Smooth muscle cell (in vitro differentiated cells): ENCODE measurements at regions not wholly inside any gene's neighbourhood (a gene's known extent, or its start where the extent isn't known, plus 50 kb on each side); places are given as distances from the start of the nearest gene placed in this dataset.

Experiments
- DNase-seq: peaks from one replicate; lab custom pipeline; 2025; ENCODE audit not compliant: unreplicated experiment; lab: John Stamatoyannopoulos, UW
- H2AFZ ChIP-seq: fragments of 200-600 bp; sonication (generic); 2 replicates; pipeline ENCODE4 v1.6.0; 2016; ENCODE audit warnings: antibody characterized with exemption, low read depth, mild to moderate bottlenecking
- H3F3A ChIP-seq: fragments of 200-600 bp; sonication (generic); 2 replicates; pipeline ENCODE4 v1.6.0; 2017; ENCODE audit warnings: antibody characterized with exemption, low read depth
- H3K27ac ChIP-seq: fragments of 200-600 bp; sonication (generic); 2 replicates; pipeline ENCODE4 v1.5.1; 2016; ENCODE audit warnings: low read depth, mild to moderate bottlenecking
- H3K27me3 ChIP-seq: fragments of 200-600 bp; sonication (generic); 2 replicates; pipeline ENCODE4 v1.6.1; 2016; ENCODE audit warnings: low read depth, mild to moderate bottlenecking
- H3K36me3 ChIP-seq: fragments of 200-600 bp; sonication (generic); 2 replicates; pipeline ENCODE4 v1.5.1; 2016; ENCODE audit warnings: low read depth
- H3K4me1 ChIP-seq: fragments of 200-600 bp; sonication (generic); 2 replicates; pipeline ENCODE4 v1.5.1; 2016; ENCODE audit warnings: low read depth
- H3K4me2 ChIP-seq: fragments of 200-600 bp; sonication (generic); 2 replicates; pipeline ENCODE4 v1.6.0; 2016; ENCODE audit warnings: mild to moderate bottlenecking
- H3K4me3 ChIP-seq: fragments of 200-600 bp; sonication (generic); 2 replicates; pipeline ENCODE4 v1.5.1; 2016; ENCODE audit warnings: mild to moderate bottlenecking
- H3K79me2 ChIP-seq: fragments of 200-600 bp; sonication (generic); 2 replicates; pipeline ENCODE4 v1.6.0; 2016; ENCODE audit warnings: low read depth, mild to moderate bottlenecking
- H3K9ac ChIP-seq: fragments of 200-600 bp; sonication (generic); 2 replicates; pipeline ENCODE4 v1.6.0; 2016; ENCODE audit warnings: low read depth
- H3K9me3 ChIP-seq: fragments of 200-600 bp; sonication (generic); replicated peaks from 2 replicates; pipeline ENCODE4 v1.5.1; 2016; ENCODE audit warnings: low read depth
- H4K20me1 ChIP-seq: fragments of 200-600 bp; sonication (generic); 2 replicates; pipeline ENCODE4 v1.6.0; 2016; ENCODE audit warnings: low read depth
- CTCF ChIP-seq: fragments of 200-600 bp; sonication (generic); IDR thresholded peaks from 2 replicates; pipeline ENCODE4 v1.5.1; 2017; ENCODE audit warnings: borderline replicate concordance, mild to moderate bottlenecking, antibody characterized with exemption; ENCODE audit not compliant: insufficient read depth, poor library complexity, severe bottlenecking
- WGBS: methylation state at CpG from one replicate; pipeline ENCODE4 v1.1.7; 2016; ENCODE audit warnings: low lambda C conversion rate; 5-methylcytosine and 5-hydroxymethylcytosine counted together

- Histone ChIP-seq H3K9me3 (no peaks in the 10 kb centered on the region), H2AFZ (no peak overlapping the region), H3K36me3 (no peaks in the 10 kb centered on the region), H3K27ac (no peak overlapping the region), H3K4me1 (no peaks in the 10 kb centered on the region), H3K4me2 (no peak overlapping the region), H3F3A (no peaks in the 10 kb centered on the region), H3K79me2 (no peaks in the 10 kb centered on the region), H3K27me3 (no peaks in the 10 kb centered on the region), H3K9ac (no peak overlapping the region), H4K20me1 (no peaks in the 10 kb centered on the region), H3K4me3 (no peak overlapping the region)
- DNase-seq = no peak
- TF ChIP-seq CTCF = no peak
- WGBS = 80% methylated on average over 1 of the region's 1 CpG
Measured at GRCh38 chr5:105762728-105763127, 1908.0 kb downstream of the EFNA5 start.

- H2AFZ ChIP-seq = no peak overlapping the region
- no peaks in the 10 kb centered on the region for H3K27me3 ChIP-seq
- no peaks in the 10 kb centered on the region for H3K9me3 ChIP-seq
- no peak overlapping the region for H3K9ac ChIP-seq
- no peaks in the 10 kb centered on the region for H3K79me2 ChIP-seq
- no peak overlapping the region for H3K4me2 ChIP-seq
- DNase-seq = no peak
- H3K27ac ChIP-seq = no peak overlapping the region
- no peaks in the 10 kb centered on the region for H4K20me1 ChIP-seq
- H3K4me1 ChIP-seq = no peaks in the 10 kb centered on the region
- H3F3A ChIP-seq = no peaks in the 10 kb centered on the region
- WGBS = 87% methylated on average over 1 of the region's 1 CpG
- no peak overlapping the region for H3K4me3 ChIP-seq
- no peaks in the 10 kb centered on the region for H3K36me3 ChIP-seq
- TF ChIP-seq CTCF = no peak
Measured at GRCh38 chr5:105754056-105754455, 1916.7 kb downstream of the EFNA5 start.

- Histone ChIP-seq H3K4me1 (no peaks in the 10 kb centered on the region), H3K27ac (no peak overlapping the region), H3K4me2 (no peak overlapping the region), H2AFZ (no peak overlapping the region), H3K27me3 (no peaks in the 10 kb centered on the region), H4K20me1 (no peaks in the 10 kb centered on the region), H3K9me3 (no peaks in the 10 kb centered on the region), H3K9ac (no peak overlapping the region), H3K36me3 (no peaks in the 10 kb centered on the region), H3F3A (no peaks in the 10 kb centered on the region), H3K79me2 (no peaks in the 10 kb centered on the region), H3K4me3 (no peak overlapping the region)
- DNase-seq = no peak
- no peak for TF ChIP-seq CTCF
- 98% methylated on average over 3 of the region's 3 CpGs for WGBS
Measured at GRCh38 chr5:105752801-105753200, 1917.9 kb downstream of the EFNA5 start.

GRCh38 chr5:105751908-105752307, 1918.8 kb downstream of the EFNA5 start:
- no peak overlapping the region for H2AFZ ChIP-seq
- H3K4me3 ChIP-seq = no peak overlapping the region
- H3K36me3 ChIP-seq = no peaks in the 10 kb centered on the region
- no peak overlapping the region for H3K27ac ChIP-seq
- DNase-seq = no peak
- H3K4me2 ChIP-seq = no peak overlapping the region
- no peak for TF ChIP-seq CTCF
- no peaks in the 10 kb centered on the region for H3K9me3 ChIP-seq
- H3K4me1 ChIP-seq = no peaks in the 10 kb centered on the region
- H4K20me1 ChIP-seq = no peaks in the 10 kb centered on the region
- no peak overlapping the region for H3K9ac ChIP-seq
- no peaks in the 10 kb centered on the region for H3K27me3 ChIP-seq
- no peaks in the 10 kb centered on the region for H3K79me2 ChIP-seq
- H3F3A ChIP-seq = no peaks in the 10 kb centered on the region
